HCT116 (cell line): ENCODE measurements at regions not wholly inside any gene's neighbourhood (a gene's known extent, or its start where the extent isn't known, plus 50 kb on each side); places are given as distances from the start of the nearest gene placed in this dataset.

Experiments used
- ATAC-seq: fragments of 200-7000 bp; cut with Tn5 transposase; 2 replicates; pipeline ENCODE4 v1.9.1; 2020; ENCODE audit warnings: mild to moderate bottlenecking, moderate library complexity
- BruUV-seq: library from RNA; stranded (reverse); fragments of 400-500 nt; replicated peaks from 2 replicates; lab custom pipeline; 2021; lab: Mats Ljungman, UMichigan
- CTCF ChIA-PET: fragments of 300-600 bp; sonication (Branson Sonifier 250); formaldehyde crosslinking; loops from one replicate; lab custom pipeline; 2021; ENCODE audit warnings: antibody characterized with exemption; lab: Charles Lee
- POLR2A ChIA-PET: fragments of 300-600, 350-600 bp; sonication (Branson Sonifier 250); formaldehyde crosslinking; loops from one replicate; lab custom pipeline; 2021; ENCODE audit warnings: antibody characterized with exemption; lab: Charles Lee
- RAD21 ChIA-PET, 2 experiments: fragments of 300-600 bp; sonication (Branson Sonifier 250); formaldehyde crosslinking; loops; one replicate each; lab custom pipeline; 2023; ENCODE audit warnings: low total read pairs in 2 of 2; ENCODE audit not compliant: uncharacterized antibody in 2 of 2, unreplicated experiment in 2 of 2, low non-redundant PET in 1 of 2; lab: Charles Lee
- DNase-seq: peaks from one replicate; pipeline ENCODE4 v3.0.0-alpha.2; 2010; ENCODE audit warnings: low read depth, low spot score
- H2AFZ ChIP-seq: fragments of 200-600 bp; shearing (Covaris generic), sonication (generic); 2 replicates; pipeline ENCODE4 v1.6.1; 2017; ENCODE audit warnings: low read depth, mixed run types, mixed read lengths, antibody characterized with exemption, low read length; ENCODE audit not compliant: poor library complexity, severe bottlenecking
- H3K27ac ChIP-seq: 2 replicates; pipeline ENCODE4 v1.5.1; 2012; ENCODE audit warnings: low read depth, low read length
- H3K27me3 ChIP-seq: fragments of 200-600 bp; sonication (generic); 2 replicates; pipeline ENCODE4 v1.6.1; 2016; ENCODE audit warnings: mixed run types, low read length, mixed read lengths; ENCODE audit not compliant: insufficient read depth
- H3K36me3 ChIP-seq, 2 experiments: fragments of 200-500 bp in 1 of 2; fragments of 200-600 bp in 1 of 2; sonication (Bioruptor generic) in 1 of 2; sonication (generic) in 1 of 2; 2 replicates each; pipeline versions ENCODE4 v1.5.1 to v1.6.1; 2014 to 2016; ENCODE audit warnings: low read length in 2 of 2, inconsistent platforms in 1 of 2, mixed read lengths in 1 of 2, mixed run types in 1 of 2; ENCODE audit not compliant: insufficient read depth in 2 of 2, control insufficient read depth in 1 of 2
- H3K4me1 ChIP-seq, 2 experiments: fragments of 200-600 bp in 1 of 2; sonication (generic) in 1 of 2; 2 replicates each; pipeline versions ENCODE4 v1.5.1 to v1.6.1; 2012 to 2017; ENCODE audit warnings: low read length in 2 of 2, inconsistent platforms in 1 of 2, mild to moderate bottlenecking in 1 of 2, mixed read lengths in 1 of 2, mixed run types in 1 of 2, moderate library complexity in 1 of 2; ENCODE audit not compliant: insufficient read depth in 2 of 2, control insufficient read depth in 1 of 2
- H3K4me2 ChIP-seq: fragments of 200-600 bp; sonication (generic); 2 replicates; pipeline ENCODE4 v1.6.1; 2017; ENCODE audit warnings: mixed run types, low read length, mixed read lengths
- H3K4me3 ChIP-seq, 2 experiments: fragments of 200-600 bp in 1 of 2; sonication (generic) in 1 of 2; replicated peaks in 1 of 2; 2 replicates each; pipeline ENCODE4 v1.5.1; 2011 to 2016; ENCODE audit warnings: low read length in 2 of 2, control low read depth in 1 of 2, low read depth in 1 of 2, mild to moderate bottlenecking in 1 of 2, mixed read lengths in 1 of 2, mixed run types in 1 of 2
- H3K79me2 ChIP-seq: fragments of 200-600 bp; sonication (generic); 2 replicates; pipeline ENCODE4 v1.6.1; 2017; ENCODE audit warnings: mild to moderate bottlenecking, mixed run types, low read length, moderate library complexity, mixed read lengths; ENCODE audit not compliant: insufficient read depth
- H3K9ac ChIP-seq: fragments of 200-600 bp; sonication (generic); 2 replicates; pipeline ENCODE4 v1.6.1; 2016; ENCODE audit warnings: low read length, mixed read lengths
- H3K9me2 ChIP-seq: fragments of 200-600 bp; sonication (generic), shearing (Covaris generic); 2 replicates; pipeline ENCODE4 v1.6.1; 2017; ENCODE audit warnings: mixed run types, mild to moderate bottlenecking, moderate library complexity; ENCODE audit not compliant: insufficient read depth
- H3K9me3 ChIP-seq, 2 experiments: fragments of 200-500 bp in 1 of 2; fragments of 200-600 bp in 1 of 2; sonication (Bioruptor generic) in 1 of 2; sonication (generic) in 1 of 2; 2 replicates each; pipeline ENCODE4 v1.6.1; 2014 to 2017; ENCODE audit warnings: low read length in 2 of 2, mixed read lengths in 2 of 2, inconsistent platforms in 1 of 2, low read depth in 1 of 2, mild to moderate bottlenecking in 1 of 2, mixed run types in 1 of 2, moderate library complexity in 1 of 2; ENCODE audit not compliant: control insufficient read depth in 1 of 2, insufficient read depth in 1 of 2
- H4K20me1 ChIP-seq: fragments of 200-600 bp; sonication (generic), shearing (Covaris generic); 2 replicates; pipeline ENCODE4 v1.6.1; 2017; ENCODE audit warnings: mixed run types, mild to moderate bottlenecking, moderate library complexity; ENCODE audit not compliant: insufficient read depth
- ATF3 ChIP-seq: IDR thresholded peaks from 2 replicates; pipeline ENCODE4 v1.6.1; 2012
- CBX3 ChIP-seq: IDR thresholded peaks from 2 replicates; pipeline ENCODE4 v1.6.1; 2012; ENCODE audit warnings: low read depth
- CTCF ChIP-seq, 3 experiments: fragments of 200-600 bp in 1 of 3; sonication (generic) in 1 of 3; IDR thresholded peaks in 2 of 3; conservative IDR thresholded peaks in 1 of 3; 2 replicates each; pipeline ENCODE4 v1.5.1; 2012 to 2017; ENCODE audit warnings: low read depth in 2 of 3, low read length in 2 of 3, antibody characterized with exemption in 1 of 3, borderline replicate concordance in 1 of 3, control low read depth in 1 of 3, mild to moderate bottlenecking in 1 of 3, mixed read lengths in 1 of 3, mixed run types in 1 of 3, moderate library complexity in 1 of 3; ENCODE audit not compliant: insufficient read depth in 1 of 3
- EZH2 ChIP-seq: fragments of 200-600 bp; sonication (generic); IDR thresholded peaks from 2 replicates; pipeline ENCODE4 v1.6.1; 2017; ENCODE audit warnings: antibody characterized with exemption, mixed run types
- EZH2phosphoT487 ChIP-seq: fragments of 200-600 bp; IDR thresholded peaks from 2 replicates; pipeline ENCODE4 v1.6.1; 2018; ENCODE audit warnings: antibody characterized with exemption, borderline replicate concordance
- JUND ChIP-seq: IDR thresholded peaks from 2 replicates; pipeline ENCODE4 v1.6.1; 2012
- MAX ChIP-seq: IDR thresholded peaks from 2 replicates; pipeline ENCODE4 v1.6.1; 2012
- POLR2A ChIP-seq: IDR thresholded peaks from 2 replicates; pipeline ENCODE4 v1.7.0; 2011; ENCODE audit warnings: borderline replicate concordance; ENCODE audit not compliant: insufficient read depth, insufficient read length; ENCODE audit errors: extremely low read depth
- RAD21 ChIP-seq: IDR thresholded peaks from 2 replicates; pipeline ENCODE4 v1.6.1; 2012; ENCODE audit warnings: low read depth, mild to moderate bottlenecking
- REST ChIP-seq: IDR thresholded peaks from 2 replicates; pipeline ENCODE4 v1.6.1; 2012; ENCODE audit warnings: low read depth
- SIN3A ChIP-seq: IDR thresholded peaks from 2 replicates; pipeline ENCODE4 v1.6.1; 2012; ENCODE audit warnings: low read depth
- SRF ChIP-seq: IDR thresholded peaks from 2 replicates; pipeline ENCODE4 v1.6.1; 2012; ENCODE audit warnings: low read depth
- TCF7L2 ChIP-seq: IDR thresholded peaks from 2 replicates; pipeline ENCODE4 v1.7.0; 2011; ENCODE audit warnings: borderline replicate concordance, inconsistent platforms; ENCODE audit not compliant: insufficient read depth, insufficient read length; ENCODE audit errors: extremely low read depth
- YY1 ChIP-seq: IDR thresholded peaks from 2 replicates; pipeline ENCODE4 v1.6.1; 2011; ENCODE audit warnings: low read length, low read depth, moderate library complexity, mild to moderate bottlenecking; ENCODE audit not compliant: insufficient replicate concordance; ENCODE audit errors: extremely low read depth
- ZBTB33 ChIP-seq: IDR thresholded peaks from 2 replicates; pipeline ENCODE4 v1.6.1; 2011; ENCODE audit warnings: mild to moderate bottlenecking, low read length, moderate library complexity; ENCODE audit not compliant: insufficient replicate concordance; ENCODE audit errors: extremely low read depth
- ZFX ChIP-seq: fragments of 450-650 bp; IDR thresholded peaks from 2 replicates; pipeline ENCODE4 v1.6.1; 2017
- intact Hi-C: fragments of 100-400 bp; cut with micrococcal nuclease; formaldehyde crosslinking; loops from 2 replicates; pipeline ENCODE4 v1.10.0; 2022

GRCh38 chr3:40649346-40649745 lies 124.6 kb downstream of the ZNF621 start:
- POLR2A ChIA-PET: no interaction called here

More at GRCh38 chr3:40649346-40649745, 124.6 kb downstream of the ZNF621 start:
- H3K36me3 ChIP-seq: no peaks in the 10 kb centered on the region
- H2AFZ ChIP-seq: no peak overlapping the region
- no peak overlapping the region for H3K27ac ChIP-seq
- no peaks in the 10 kb centered on the region for H3K27me3 ChIP-seq
- DNase-seq (no peak), ATAC-seq (no peak)
- CTCF ChIA-PET: no interaction called here
- no peak overlapping the region for H3K9ac ChIP-seq
- intact Hi-C loops: no loop called here
- no peak for TF ChIP-seq ATF3
- no peak for TF ChIP-seq RAD21
- no peak for TF ChIP-seq MAX
- TF ChIP-seq TCF7L2: no peak
- no peak for TF ChIP-seq YY1
- TF ChIP-seq SIN3A: no peak
- TF ChIP-seq EZH2: no peak
- no peak for TF ChIP-seq SRF
- TF ChIP-seq EZH2phosphoT487: no peak
- no peak for TF ChIP-seq ZFX
- TF ChIP-seq CBX3: no peak
- TF ChIP-seq ZBTB33: no peak
- TF ChIP-seq CTCF (IDR thresholded peaks at IDR 0.05 in 2 of 3, conservative IDR thresholded peaks at IDR 0.05 in 1 of 3; ENCODE audit: borderline replicate concordance in 1 of 3, insufficient read depth in 1 of 3, low read depth in 2 of 3, low read length in 2 of 3): no peak
- no peak for TF ChIP-seq JUND
- no peak for TF ChIP-seq POLR2A
- no peak for TF ChIP-seq REST
- no peaks in the 10 kb centered on the region for H4K20me1 ChIP-seq
- H3K79me2 ChIP-seq: no peaks in the 10 kb centered on the region
- RAD21 ChIA-PET: no interaction called here
- H3K4me2 ChIP-seq: no peak overlapping the region
- H3K4me3 ChIP-seq: no peak overlapping the region
- no peaks in the 10 kb centered on the region for H3K9me3 ChIP-seq
- no peaks in the 10 kb centered on the region; the same call in 1 of the 2 replicates for H3K9me2 ChIP-seq
- H3K4me1 ChIP-seq: no peaks in the 10 kb centered on the region
- no TSS peak for BruUV-seq
